Peyer's patch (tissue), 4 donors: ENCODE measurements at regions not wholly inside any gene's neighbourhood (a gene's known extent, or its start where the extent isn't known, plus 50 kb on each side); places are given as distances from the start of the nearest gene placed in this dataset.

Experiments
- POLR2A ChIP-seq, 2 donors: fragments of 450-650 bp; IDR thresholded peaks; one replicate each; pipeline ENCODE4 v1.5.1; 2017; ENCODE audit warnings: antibody characterized with exemption in 2 of 2, mild to moderate bottlenecking in 2 of 2, moderate library complexity in 2 of 2
- TF ChIP-seq, protein P1 (sequence below), 6 experiments: fragments of 450-650 bp in 4 of 6; fragments of 200-600 bp in 2 of 6; sonication (generic) in 1 of 6; IDR thresholded peaks; one replicate each; pipeline ENCODE4 v1.5.1; 2017 to 2019; ENCODE audit warnings: antibody characterized with exemption in 6 of 6, mild to moderate bottlenecking in 3 of 6, moderate library complexity in 1 of 6

DNA sequence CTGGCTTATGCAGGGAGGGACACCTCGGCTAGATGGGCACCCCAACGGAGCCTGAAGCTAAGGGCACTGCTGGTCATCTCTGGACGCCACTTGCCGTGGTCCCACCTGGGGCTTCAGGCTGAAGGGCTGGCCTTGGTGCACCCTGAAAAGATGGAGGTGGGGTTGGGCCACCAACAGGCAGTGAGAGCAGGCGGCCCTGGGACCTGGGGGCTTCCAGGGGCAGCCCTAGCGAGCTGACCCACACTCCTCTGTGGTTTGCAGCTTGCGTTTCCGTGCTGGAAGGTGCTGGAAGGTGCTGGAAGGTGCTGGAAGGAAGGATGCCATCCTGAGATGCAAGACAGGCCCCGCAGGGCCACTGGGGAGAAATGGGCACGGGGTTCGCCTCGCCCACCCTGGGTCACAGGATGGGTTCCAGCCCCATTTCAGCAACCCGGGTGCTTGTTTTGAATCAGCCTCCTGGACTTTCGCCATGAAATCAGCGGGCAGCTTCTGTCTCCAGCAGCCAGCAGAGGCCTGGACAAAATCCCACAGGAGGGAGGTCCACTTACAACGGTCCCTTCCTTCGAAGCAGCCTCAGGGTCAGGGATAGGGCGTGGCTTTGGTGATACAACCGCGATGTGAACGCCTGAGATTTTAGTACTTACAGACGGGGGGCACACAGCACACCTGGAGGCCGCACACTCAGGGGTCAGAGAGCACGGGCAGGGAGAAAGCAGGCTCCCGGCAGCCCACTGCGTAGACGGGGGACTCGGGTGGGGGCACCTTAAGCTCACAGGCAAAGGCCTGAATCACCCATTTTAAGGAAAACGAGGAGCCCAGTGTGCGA lies 303.1 kb upstream of the IRX4 start:
- TF ChIP-seq, protein P1, sequence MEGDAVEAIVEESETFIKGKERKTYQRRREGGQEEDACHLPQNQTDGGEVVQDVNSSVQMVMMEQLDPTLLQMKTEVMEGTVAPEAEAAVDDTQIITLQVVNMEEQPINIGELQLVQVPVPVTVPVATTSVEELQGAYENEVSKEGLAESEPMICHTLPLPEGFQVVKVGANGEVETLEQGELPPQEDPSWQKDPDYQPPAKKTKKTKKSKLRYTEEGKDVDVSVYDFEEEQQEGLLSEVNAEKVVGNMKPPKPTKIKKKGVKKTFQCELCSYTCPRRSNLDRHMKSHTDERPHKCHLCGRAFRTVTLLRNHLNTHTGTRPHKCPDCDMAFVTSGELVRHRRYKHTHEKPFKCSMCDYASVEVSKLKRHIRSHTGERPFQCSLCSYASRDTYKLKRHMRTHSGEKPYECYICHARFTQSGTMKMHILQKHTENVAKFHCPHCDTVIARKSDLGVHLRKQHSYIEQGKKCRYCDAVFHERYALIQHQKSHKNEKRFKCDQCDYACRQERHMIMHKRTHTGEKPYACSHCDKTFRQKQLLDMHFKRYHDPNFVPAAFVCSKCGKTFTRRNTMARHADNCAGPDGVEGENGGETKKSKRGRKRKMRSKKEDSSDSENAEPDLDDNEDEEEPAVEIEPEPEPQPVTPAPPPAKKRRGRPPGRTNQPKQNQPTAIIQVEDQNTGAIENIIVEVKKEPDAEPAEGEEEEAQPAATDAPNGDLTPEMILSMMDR (IDR thresholded peaks at IDR 0.05): no peak
- TF ChIP-seq POLR2A (IDR thresholded peaks at IDR 0.05): no peak
